ENCODE measurements at regions not wholly inside any gene's neighbourhood (a gene's known extent, or its start where the extent isn't known, plus 50 kb on each side); places are given as distances from the start of the nearest gene placed in this dataset.
"Not testable (repeated sequence)": the region's sequence is repeated elsewhere in the genome, so short reads cannot be mapped to it uniquely, and the experiment has no call there.

- ATAC-seq (ENCODE audit: low FRiP score) (no peak), DNase-seq (no peak)
- Histone ChIP-seq H3K4me1 (ENCODE audit: control insufficient read depth in 1 of 2, insufficient read depth in 2 of 2, low read length in 2 of 2) (no peaks in the 10 kb centered on the region), H3K27ac (ENCODE audit: low read depth in 1 of 2, low read length in 2 of 2) (no peak overlapping the region), H3K36me3 (ENCODE audit: control insufficient read depth in 1 of 2, insufficient read depth in 2 of 2, low read length in 1 of 2) (no peaks in the 10 kb centered on the region), H3K9me3 (ENCODE audit: control insufficient read depth, low read length) (no peaks in the 10 kb centered on the region), H3K4me3 (ENCODE audit: low read length in 2 of 2) (no peak overlapping the region), H3K27me3 (ENCODE audit: control insufficient read depth in 1 of 2, insufficient read depth in 2 of 2, low read length in 1 of 2) (no peaks in the 10 kb centered on the region)
- WGBS, 2 donors, result 73 to 74% methylated on average over 3 of the region's 3 CpGs
- intact Hi-C loops (cut with DNase I), result loop anchor here in 1 of 2 donors (2.0 kb wide), 1 partner anchor 333 kb away; no protein-coding TSS in a partner anchor
Measured at GRCh38 chr7:119937745-119938144, 335.2 kb upstream of the KCND2 start.

- H3K4me3 ChIP-seq (ENCODE audit: low read length in 2 of 2), result no peak overlapping the region
- no peaks in the 10 kb centered on the region for H3K4me1 ChIP-seq (ENCODE audit: control insufficient read depth in 1 of 2, insufficient read depth in 2 of 2, low read length in 2 of 2)
- no peaks in the 10 kb centered on the region for H3K36me3 ChIP-seq (ENCODE audit: control insufficient read depth in 1 of 2, insufficient read depth in 2 of 2, low read length in 1 of 2)
- 79 to 91% methylated on average over 5 of the region's 5 CpGs for WGBS, 2 donors
- DNase-seq, result no peak
- no peaks in the 10 kb centered on the region for H3K9me3 ChIP-seq (ENCODE audit: control insufficient read depth, low read length)
- ATAC-seq (ENCODE audit: low FRiP score), result no peak
- H3K27me3 ChIP-seq (ENCODE audit: control insufficient read depth in 1 of 2, insufficient read depth in 2 of 2, low read length in 1 of 2), result no peaks in the 10 kb centered on the region
- no peak overlapping the region for H3K27ac ChIP-seq (ENCODE audit: low read depth in 1 of 2, low read length in 2 of 2)
- intact Hi-C loops (cut with DNase I), result no loop called here
Measured at GRCh38 chr7:119943942-119944600, 328.9 kb upstream of the KCND2 start.

- intact Hi-C loops (cut with DNase I), result no loop called here
- Histone ChIP-seq H3K36me3 (ENCODE audit: control insufficient read depth in 1 of 2, insufficient read depth in 2 of 2, low read length in 1 of 2) (no peaks in the 10 kb centered on the region), H3K27me3 (ENCODE audit: control insufficient read depth in 1 of 2, insufficient read depth in 2 of 2, low read length in 1 of 2) (no peaks in the 10 kb centered on the region), H3K4me1 (ENCODE audit: control insufficient read depth in 1 of 2, insufficient read depth in 2 of 2, low read length in 2 of 2) (no peaks in the 10 kb centered on the region), H3K9me3 (ENCODE audit: control insufficient read depth, low read length) (no peaks in the 10 kb centered on the region), H3K27ac (ENCODE audit: low read depth in 1 of 2, low read length in 2 of 2) (no peak overlapping the region), H3K4me3 (ENCODE audit: low read length in 2 of 2) (no peak overlapping the region)
- WGBS, 2 donors, result 53 to 56% methylated on average over 1 of the region's 1 CpG
- DNase-seq (no peak), ATAC-seq (ENCODE audit: low FRiP score) (no peak)
Measured at GRCh38 chr7:119944601-119944972, 328.4 kb upstream of the KCND2 start.

- no peak for ATAC-seq (ENCODE audit: low FRiP score)
- WGBS, 2 donors, result 89 to 91% methylated on average over 1 of the region's 1 CpG
- intact Hi-C loops (cut with DNase I), result no loop called here
Measured at GRCh38 chr7:119945822-119946221, 327.2 kb upstream of the KCND2 start.

GRCh38 chr7:119949053-119949452 is 323.9 kb upstream of the KCND2 start:
- 95 to 97% methylated on average over 5 of the region's 5 CpGs for WGBS, 2 donors
- Histone ChIP-seq H3K4me3 (ENCODE audit: low read length in 2 of 2) (no peak overlapping the region), H3K36me3 (ENCODE audit: control insufficient read depth in 1 of 2, insufficient read depth in 2 of 2, low read length in 1 of 2) (no peaks in the 10 kb centered on the region), H3K9me3 (ENCODE audit: control insufficient read depth, low read length) (no peaks in the 10 kb centered on the region), H3K4me1 (ENCODE audit: control insufficient read depth in 1 of 2, insufficient read depth in 2 of 2, low read length in 2 of 2) (no peaks in the 10 kb centered on the region), H3K27me3 (ENCODE audit: control insufficient read depth in 1 of 2, insufficient read depth in 2 of 2, low read length in 1 of 2) (no peaks in the 10 kb centered on the region), H3K27ac (ENCODE audit: low read depth in 1 of 2, low read length in 2 of 2) (no peak overlapping the region)
- DNase-seq (no peak), ATAC-seq (ENCODE audit: low FRiP score) (peak; percentile 41)
- intact Hi-C loops (cut with DNase I), result no loop called here

More at GRCh38 chr7:119945822-119946221, 327.2 kb upstream of the KCND2 start:
- H3K9me3 ChIP-seq (ENCODE audit: control insufficient read depth, low read length), result no peaks in the 10 kb centered on the region
- no peak overlapping the region for H3K27ac ChIP-seq (ENCODE audit: low read depth in 1 of 2, low read length in 2 of 2)
- DNase-seq, result no peak
- H3K36me3 ChIP-seq (ENCODE audit: control insufficient read depth in 1 of 2, insufficient read depth in 2 of 2, low read length in 1 of 2), result no peaks in the 10 kb centered on the region
- H3K4me3 ChIP-seq (ENCODE audit: low read length in 2 of 2), result no peak overlapping the region
- no peaks in the 10 kb centered on the region for H3K4me1 ChIP-seq (ENCODE audit: control insufficient read depth in 1 of 2, insufficient read depth in 2 of 2, low read length in 2 of 2)
- H3K27me3 ChIP-seq (ENCODE audit: control insufficient read depth in 1 of 2, insufficient read depth in 2 of 2, low read length in 1 of 2), result no peaks in the 10 kb centered on the region

- H3K4me1 ChIP-seq (ENCODE audit: control insufficient read depth in 1 of 2, insufficient read depth in 2 of 2, low read length in 2 of 2); H3K9me3 ChIP-seq (ENCODE audit: control insufficient read depth, low read length); ATAC-seq (ENCODE audit: low FRiP score); intact Hi-C loops (cut with DNase I); H3K27me3 ChIP-seq (ENCODE audit: control insufficient read depth in 1 of 2, insufficient read depth in 2 of 2, low read length in 1 of 2); H3K27ac ChIP-seq (ENCODE audit: low read depth in 1 of 2, low read length in 2 of 2); H3K36me3 ChIP-seq (ENCODE audit: control insufficient read depth in 1 of 2, insufficient read depth in 2 of 2, low read length in 1 of 2); DNase-seq; H3K4me3 ChIP-seq (ENCODE audit: low read length in 2 of 2): not testable (repeated sequence)
- 93 to 95% methylated on average over 30 of the region's 30 CpGs for WGBS, 2 donors
Measured at GRCh38 chr7:119950390-119951041, 322.5 kb upstream of the KCND2 start.

- DNase-seq; H3K27ac ChIP-seq (ENCODE audit: low read depth in 1 of 2, low read length in 2 of 2); H3K4me1 ChIP-seq (ENCODE audit: control insufficient read depth in 1 of 2, insufficient read depth in 2 of 2, low read length in 2 of 2); H3K27me3 ChIP-seq (ENCODE audit: control insufficient read depth in 1 of 2, insufficient read depth in 2 of 2, low read length in 1 of 2); intact Hi-C loops (cut with DNase I); H3K4me3 ChIP-seq (ENCODE audit: low read length in 2 of 2); ATAC-seq (ENCODE audit: low FRiP score); H3K36me3 ChIP-seq (ENCODE audit: control insufficient read depth in 1 of 2, insufficient read depth in 2 of 2, low read length in 1 of 2); H3K9me3 ChIP-seq (ENCODE audit: control insufficient read depth, low read length): not testable (repeated sequence)
- WGBS, 2 donors, result 97 to 98% methylated on average over 17 to 22 of the region's 24 CpGs
Measured at GRCh38 chr7:119951614-119952013, 321.4 kb upstream of the KCND2 start.

GRCh38 chr7:119957335-119957734 is 315.6 kb upstream of the KCND2 start:
- DNase-seq, result no peak
- no peaks in the 10 kb centered on the region for H3K27me3 ChIP-seq (ENCODE audit: control insufficient read depth in 1 of 2, insufficient read depth in 2 of 2, low read length in 1 of 2)
- H3K4me1 ChIP-seq (ENCODE audit: control insufficient read depth in 1 of 2, insufficient read depth in 2 of 2, low read length in 2 of 2), result no peaks in the 10 kb centered on the region
- no peak for ATAC-seq (ENCODE audit: low FRiP score)
- no peaks in the 10 kb centered on the region for H3K36me3 ChIP-seq (ENCODE audit: control insufficient read depth in 1 of 2, insufficient read depth in 2 of 2, low read length in 1 of 2)
- intact Hi-C loops (cut with DNase I), result no loop called here
- H3K9me3 ChIP-seq (ENCODE audit: control insufficient read depth, low read length), result no peaks in the 10 kb centered on the region
- H3K4me3 ChIP-seq (ENCODE audit: low read length in 2 of 2), result no peak overlapping the region
- H3K27ac ChIP-seq (ENCODE audit: low read depth in 1 of 2, low read length in 2 of 2), result no peak overlapping the region

- H3K9me3 ChIP-seq (ENCODE audit: control insufficient read depth, low read length), result no peaks in the 10 kb centered on the region
- ATAC-seq (ENCODE audit: low FRiP score) (no peak), DNase-seq (no peak)
- H3K4me1 ChIP-seq (ENCODE audit: control insufficient read depth in 1 of 2, insufficient read depth in 2 of 2, low read length in 2 of 2), result no peaks in the 10 kb centered on the region
- no peak overlapping the region for H3K4me3 ChIP-seq (ENCODE audit: low read length in 2 of 2)
- H3K27me3 ChIP-seq (ENCODE audit: control insufficient read depth in 1 of 2, insufficient read depth in 2 of 2, low read length in 1 of 2), result no peaks in the 10 kb centered on the region
- intact Hi-C loops (cut with DNase I), result no loop called here
- WGBS, 2 donors, result 81 to 86% methylated on average over 1 of the region's 1 CpG
- H3K27ac ChIP-seq (ENCODE audit: low read depth in 1 of 2, low read length in 2 of 2), result no peak overlapping the region
- no peaks in the 10 kb centered on the region for H3K36me3 ChIP-seq (ENCODE audit: control insufficient read depth in 1 of 2, insufficient read depth in 2 of 2, low read length in 1 of 2)
Measured at GRCh38 chr7:119959811-119960210, 313.2 kb upstream of the KCND2 start.

Measured in aorta (tissue), 5 donors.